Thyroid gland (tissue), 4 donors: ENCODE measurements at regions not wholly inside any gene's neighbourhood (a gene's known extent, or its start where the extent isn't known, plus 50 kb on each side); places are given as distances from the start of the nearest gene placed in this dataset.

Experiments used
- DNase-seq, 2 donors: peaks; one replicate each; pipeline ENCODE4 v3.0.0-alpha.2; 2019
- H3K27ac ChIP-seq, 3 donors: fragments of 200-600 bp; sonication (generic); 1 replicate in 2 of 3; 2 replicates in 1 of 3; pipeline ENCODE4 v1.5.1; 2016 to 2019; ENCODE audit warnings: mild to moderate bottlenecking in 1 of 3, moderate library complexity in 1 of 3
- H3K27me3 ChIP-seq: fragments of 200-600 bp; sonication (generic); one replicate; pipeline ENCODE4 v1.5.1; 2019
- H3K36me3 ChIP-seq, 2 donors: fragments of 200-600 bp; sonication (generic); one replicate each; pipeline ENCODE4 v1.5.1; 2016 to 2019
- H3K4me1 ChIP-seq, 2 donors: fragments of 200-600 bp; sonication (generic); one replicate each; pipeline ENCODE4 v1.5.1; 2017 to 2019
- H3K4me3 ChIP-seq, 3 donors: fragments of 200-600 bp; sonication (generic); replicated peaks in 1 of 3; 1 replicate in 2 of 3; 2 replicates in 1 of 3; pipeline ENCODE4 v1.5.1; 2016; ENCODE audit warnings: mild to moderate bottlenecking in 1 of 3
- H3K9me3 ChIP-seq: fragments of 200-600 bp; sonication (generic); one replicate; pipeline ENCODE4 v1.5.1; 2017
- CTCF ChIP-seq, 6 experiments: fragments of 200-600 bp in 3 of 6; fragments of 450-650 bp in 3 of 6; sonication (generic) in 3 of 6; IDR thresholded peaks; one replicate each; pipeline ENCODE4 v1.5.1; 2016 to 2019; ENCODE audit warnings: antibody characterized with exemption in 6 of 6, mild to moderate bottlenecking in 2 of 6, inconsistent platforms in 1 of 6, moderate library complexity in 1 of 6
- POLR2A ChIP-seq, 2 donors: fragments of 450-650 bp; IDR thresholded peaks; one replicate each; pipeline ENCODE4 v1.6.1; 2017; ENCODE audit warnings: antibody characterized with exemption in 2 of 2, mild to moderate bottlenecking in 2 of 2, moderate library complexity in 1 of 2
- whole genome bisulfite sequencing, 2 donors: methylation state at CpG; one replicate each; pipeline ENCODE4 v1.1.5; 2017; 5-methylcytosine and 5-hydroxymethylcytosine counted together
- intact Hi-C: fragments of 100-400 bp; cut with DNase I; formaldehyde crosslinking; loops from one replicate; pipeline ENCODE4 v1.15.1; 2023

DNA sequence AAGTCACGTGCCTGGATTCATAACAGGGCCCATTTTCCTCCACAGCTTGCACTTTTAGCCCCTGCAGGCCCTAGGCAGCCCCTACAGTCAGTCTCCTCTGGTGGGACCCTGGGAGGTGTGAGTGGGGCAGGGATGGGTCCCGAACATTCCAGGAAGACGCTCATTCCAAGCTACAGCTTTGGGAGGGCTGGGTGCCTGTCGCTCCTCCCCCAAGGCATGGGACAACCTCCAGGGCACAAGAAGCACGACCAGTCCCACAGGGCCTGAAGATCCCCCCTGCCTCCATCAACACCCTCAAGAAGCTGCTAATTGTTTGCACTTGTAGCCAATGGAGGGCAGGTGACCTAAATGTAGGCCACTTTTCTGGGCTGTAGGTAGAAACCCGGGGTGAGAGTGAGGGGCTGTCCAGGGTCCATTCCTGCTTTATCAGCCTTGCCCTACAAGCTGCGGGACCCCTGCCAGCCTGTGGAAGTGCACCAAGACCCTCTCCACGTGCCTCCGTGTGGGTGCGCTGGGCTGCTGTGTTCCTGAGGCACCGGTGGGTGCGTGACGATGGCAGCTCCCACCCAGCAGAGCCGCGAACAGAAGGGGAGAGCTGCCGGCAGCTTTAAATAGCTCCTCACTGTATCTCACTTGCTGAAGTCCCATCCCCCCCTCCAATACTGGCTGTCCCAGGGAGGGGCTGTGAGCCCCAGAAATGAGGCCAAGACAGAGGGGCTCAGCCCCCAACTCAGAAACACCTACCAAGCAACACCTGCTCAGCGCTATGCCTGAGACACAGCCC, 91.9 kb upstream of the ARAP3 start:
- Histone ChIP-seq H3K36me3 (no peaks in the 10 kb centered on the region), H3K27ac (no peak overlapping the region), H3K4me1 (no peaks in the 10 kb centered on the region), H3K9me3 (no peaks in the 10 kb centered on the region), H3K27me3 (no peaks in the 10 kb centered on the region), H3K4me3 (no peak overlapping the region)
- DNase-seq = no peak
- 68 to 71% methylated on average over 9 to 13 of the region's 17 CpGs for WGBS, 2 donors
- intact Hi-C loops = no loop called here
- TF ChIP-seq POLR2A (IDR thresholded peaks at IDR 0.05) (no peak), CTCF (IDR thresholded peaks at IDR 0.05) (no peak)

DNA sequence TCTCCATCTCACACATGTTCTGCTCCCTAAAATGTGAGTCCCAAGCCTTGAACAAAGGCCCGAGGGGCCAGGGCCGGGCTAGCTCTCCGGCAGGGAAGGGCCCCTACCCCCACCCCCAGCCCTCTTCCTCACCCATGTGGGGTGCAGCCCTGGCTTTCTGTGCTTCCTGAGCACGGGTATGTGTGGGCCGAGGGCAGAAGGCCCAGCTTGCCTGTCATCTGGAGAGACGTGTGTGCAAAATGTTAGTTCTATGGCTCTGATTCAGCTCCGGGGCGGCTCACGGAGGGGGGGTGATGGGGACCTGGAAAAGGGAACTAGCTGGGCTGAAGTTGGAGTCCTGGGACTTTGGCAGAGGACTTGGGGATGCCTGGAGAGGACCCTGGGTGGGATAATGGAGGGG, 90.3 kb upstream of the ARAP3 start:
- intact Hi-C loops = no loop called here
- H3K4me1 ChIP-seq = no peaks in the 10 kb centered on the region
- no peak overlapping the region for H3K27ac ChIP-seq
- H3K9me3 ChIP-seq = no peaks in the 10 kb centered on the region
- H3K36me3 ChIP-seq = no peaks in the 10 kb centered on the region
- no peak overlapping the region for H3K4me3 ChIP-seq
- H3K27me3 ChIP-seq = no peaks in the 10 kb centered on the region
- TF ChIP-seq CTCF (IDR thresholded peaks at IDR 0.05) (no peak), POLR2A (IDR thresholded peaks at IDR 0.05) (no peak)
- WGBS, 2 donors = 66 to 70% methylated on average over 9 of the region's 9 CpGs
- no peak for DNase-seq

DNA sequence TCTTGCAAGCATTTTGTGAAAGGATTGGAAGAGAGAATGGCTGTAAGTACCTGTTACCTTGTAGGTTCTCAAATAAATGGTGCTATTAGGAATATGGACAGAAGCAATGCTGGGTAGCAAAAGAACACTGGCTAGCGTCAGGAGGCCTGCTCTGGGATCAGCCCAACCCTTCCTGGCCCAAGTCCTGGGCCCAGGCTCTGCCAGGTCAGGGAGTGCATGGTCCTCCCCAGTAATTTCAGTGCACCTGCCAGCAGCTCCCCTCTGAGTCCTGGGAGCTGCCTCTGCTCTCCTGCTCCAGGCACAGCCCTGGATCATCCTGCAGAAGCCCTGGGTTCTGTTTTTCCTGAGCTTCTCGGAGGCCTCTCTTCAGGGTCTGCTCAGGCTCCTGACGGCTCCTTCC, 89.5 kb upstream of the ARAP3 start:
- 59 to 86% methylated on average over 3 of the region's 3 CpGs for WGBS, 2 donors
- Histone ChIP-seq H3K36me3 (no peaks in the 10 kb centered on the region), H3K4me1 (no peaks in the 10 kb centered on the region), H3K9me3 (no peaks in the 10 kb centered on the region), H3K27me3 (no peaks in the 10 kb centered on the region), H3K27ac (no peak overlapping the region), H3K4me3 (no peak overlapping the region)
- TF ChIP-seq POLR2A (IDR thresholded peaks at IDR 0.05) = no peak
- TF ChIP-seq CTCF (IDR thresholded peaks at IDR 0.05) = no peak
- DNase-seq = no peak
- intact Hi-C loops = no loop called here

DNA sequence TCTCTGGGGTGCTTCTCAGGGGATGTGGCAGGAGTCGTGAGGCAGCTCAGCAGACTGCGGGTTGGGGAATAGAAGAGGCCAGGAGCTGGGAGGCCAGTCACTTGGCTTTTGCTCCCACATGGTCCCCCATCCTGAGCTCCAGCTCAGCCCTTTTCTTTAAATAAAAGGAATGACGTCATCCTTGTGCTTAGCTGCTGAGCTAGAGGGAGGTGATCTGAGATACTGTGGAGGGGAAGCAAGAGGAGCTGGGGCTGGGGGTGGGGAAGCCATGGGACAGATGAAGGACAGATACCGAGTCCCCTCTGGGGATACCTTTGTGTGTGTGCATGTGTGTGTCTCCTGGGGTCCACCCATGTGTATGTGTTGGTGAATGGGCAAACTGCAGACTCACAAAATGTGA, 89.0 kb upstream of the ARAP3 start:
- TF ChIP-seq CTCF (IDR thresholded peaks at IDR 0.05) (no peak), POLR2A (IDR thresholded peaks at IDR 0.05) (no peak)
- Histone ChIP-seq H3K4me1 (no peaks in the 10 kb centered on the region), H3K4me3 (no peak overlapping the region), H3K36me3 (no peaks in the 10 kb centered on the region), H3K27me3 (no peaks in the 10 kb centered on the region), H3K27ac (no peak overlapping the region), H3K9me3 (no peaks in the 10 kb centered on the region)
- DNase-seq = no peak
- intact Hi-C loops = no loop called here
- 60 to 69% methylated on average over 4 of the region's 4 CpGs for WGBS, 2 donors

- Histone ChIP-seq H3K4me1 (no peaks in the 10 kb centered on the region), H3K36me3 (no peaks in the 10 kb centered on the region), H3K27me3 (no peaks in the 10 kb centered on the region), H3K4me3 (no peak overlapping the region), H3K9me3 (no peaks in the 10 kb centered on the region), H3K27ac (no peak overlapping the region)
- no peak for TF ChIP-seq CTCF (IDR thresholded peaks at IDR 0.05)
- TF ChIP-seq POLR2A (IDR thresholded peaks at IDR 0.05) = no peak
- intact Hi-C loops = no loop called here
- WGBS, 2 donors = 77 to 78% methylated on average over 3 of the region's 3 CpGs
- DNase-seq = no peak
Measured at GRCh38 chr5:141769671-141770070, 87.6 kb upstream of the ARAP3 start.
